Mesenteric fat pad (tissue), 1 donor: ENCODE measurements at regions not wholly inside any gene's neighbourhood (a gene's known extent, or its start where the extent isn't known, plus 50 kb on each side); places are given as distances from the start of the nearest gene placed in this dataset.

ENCODE experiments used
- DNase-seq: peaks from one replicate; pipeline ENCODE4 v3.0.0-alpha.2; 2020; ENCODE audit warnings: low spot score
- donor health status: DM: yes; HTN: yes; CAD: no.

- DNase-seq: peak; percentile 53
Measured at GRCh38 chr13:30108216-30108912, 199.0 kb downstream of the KATNAL1 start.

GRCh38 chr13:30107521-30108136 lies 199.7 kb downstream of the KATNAL1 start:
- peak; percentile 53 for DNase-seq

GRCh38 chr13:30107121-30107520 lies 200.2 kb downstream of the KATNAL1 start:
- peak; percentile 75 for DNase-seq

GRCh38 chr13:30105381-30105780 lies 202.0 kb downstream of the KATNAL1 start:
- DNase-seq: no peak

- no peak for DNase-seq
Measured at GRCh38 chr13:30103161-30103840, 204.1 kb downstream of the KATNAL1 start.

GRCh38 chr13:30100226-30100625 lies 207.1 kb downstream of the KATNAL1 start:
- DNase-seq: no peak

GRCh38 chr13:30097701-30098100 lies 209.7 kb downstream of the KATNAL1 start:
- DNase-seq: no peak

GRCh38 chr13:30097089-30097488 lies 210.3 kb downstream of the KATNAL1 start:
- no peak for DNase-seq

- no peak for DNase-seq
Measured at GRCh38 chr13:30094015-30094414, 213.3 kb downstream of the KATNAL1 start.

GRCh38 chr13:30093236-30093635 lies 214.1 kb downstream of the KATNAL1 start:
- DNase-seq: no peak

GRCh38 chr13:30091691-30092090 lies 215.7 kb downstream of the KATNAL1 start:
- DNase-seq: no peak

GRCh38 chr13:30091035-30091434 lies 216.3 kb downstream of the KATNAL1 start:
- DNase-seq: no peak

- DNase-seq: no peak
Measured at GRCh38 chr13:30088312-30088855, 219.0 kb downstream of the KATNAL1 start.

GRCh38 chr13:30085087-30085486 lies 222.3 kb downstream of the KATNAL1 start:
- no peak for DNase-seq

- no peak for DNase-seq
Measured at GRCh38 chr13:30082391-30082790, 225.0 kb downstream of the KATNAL1 start.

- DNase-seq: no peak
Measured at GRCh38 chr13:30081331-30081730, 226.0 kb downstream of the KATNAL1 start.

- no peak for DNase-seq
Measured at GRCh38 chr13:30079501-30079900, 227.8 kb downstream of the KATNAL1 start.

- no peak for DNase-seq
Measured at GRCh38 chr13:30078059-30078458, 227.6 kb upstream of the UBL3 start.

GRCh38 chr13:30077240-30077735 lies 226.9 kb upstream of the UBL3 start:
- DNase-seq: no peak

GRCh38 chr13:30074955-30075614 lies 224.7 kb upstream of the UBL3 start:
- DNase-seq: no peak

- DNase-seq: no peak
Measured at GRCh38 chr13:30074431-30074830, 224.0 kb upstream of the UBL3 start.

GRCh38 chr13:30072818-30073186 lies 222.4 kb upstream of the UBL3 start:
- no peak for DNase-seq
